GM23338 (cell line): ENCODE measurements at regions not wholly inside any gene's neighbourhood (a gene's known extent, or its start where the extent isn't known, plus 50 kb on each side); places are given as distances from the start of the nearest gene placed in this dataset.

Experiments used
- CREB1 ChIP-seq: fragments of 250-450 bp; sonication (Bioruptor Pico); IDR thresholded peaks from 2 replicates; pipeline ENCODE4 v1.5.0; 2020; ENCODE audit warnings: low read depth, mild to moderate bottlenecking, moderate library complexity
- EZH2 ChIP-seq: fragments of 200-600 bp; sonication (generic); IDR thresholded peaks from one replicate; pipeline ENCODE4 v1.8.0; 2017; ENCODE audit warnings: antibody characterized with exemption, mild to moderate bottlenecking, low read depth; ENCODE audit not compliant: unreplicated experiment
- EZH2phosphoT487 ChIP-seq: fragments of 200-600 bp; sonication (generic); IDR thresholded peaks from one replicate; pipeline ENCODE4 v1.8.1; 2018; ENCODE audit warnings: antibody characterized with exemption; ENCODE audit not compliant: unreplicated experiment
- JUNB ChIP-seq: IDR thresholded peaks from one replicate; pipeline ENCODE4 v1.6.1; 2016; ENCODE audit warnings: antibody characterized with exemption; ENCODE audit not compliant: unreplicated experiment
- NANOG ChIP-seq: IDR thresholded peaks from 2 replicates; pipeline ENCODE4 v1.6.1; 2016; ENCODE audit warnings: antibody characterized with exemption, borderline replicate concordance
- POLR2AphosphoS5 ChIP-seq: IDR thresholded peaks from 2 replicates; pipeline ENCODE4 v1.6.1; 2016; ENCODE audit warnings: antibody characterized with exemption, low read depth
- STAT1 ChIP-seq: IDR thresholded peaks from one replicate; pipeline ENCODE4 v1.6.1; 2016; ENCODE audit warnings: antibody characterized with exemption; ENCODE audit not compliant: unreplicated experiment
- ZNF114 ChIP-seq: fragments of 250-450 bp; sonication (Bioruptor Pico); IDR thresholded peaks from 2 replicates; pipeline ENCODE4 v1.5.0; 2020; ENCODE audit warnings: mild to moderate bottlenecking, moderate library complexity
- ZNF331 ChIP-seq: fragments of 250-450 bp; sonication (Bioruptor Pico); IDR thresholded peaks from 2 replicates; pipeline ENCODE4 v1.5.0; 2020; ENCODE audit warnings: low read depth, mild to moderate bottlenecking, moderate library complexity
- TF ChIP-seq, protein P1 (sequence below), 2 experiments: fragments of 200-600 bp in 1 of 2; sonication (generic) in 1 of 2; conservative IDR thresholded peaks; 2 replicates each; pipeline versions ENCODE4 v1.5.1 to v1.6.1; 2016 to 2017; ENCODE audit warnings: antibody characterized with exemption in 2 of 2, low read depth in 2 of 2, mild to moderate bottlenecking in 2 of 2, moderate library complexity in 1 of 2
- TF ChIP-seq, protein P2 (sequence below): IDR thresholded peaks from one replicate; pipeline ENCODE4 v1.6.1; 2018; ENCODE audit warnings: antibody characterized with exemption; ENCODE audit not compliant: unreplicated experiment
- TF ChIP-seq, protein P3 (sequence below): IDR thresholded peaks from 2 replicates; pipeline ENCODE4 v1.6.1; 2016; ENCODE audit warnings: antibody characterized with exemption

DNA sequence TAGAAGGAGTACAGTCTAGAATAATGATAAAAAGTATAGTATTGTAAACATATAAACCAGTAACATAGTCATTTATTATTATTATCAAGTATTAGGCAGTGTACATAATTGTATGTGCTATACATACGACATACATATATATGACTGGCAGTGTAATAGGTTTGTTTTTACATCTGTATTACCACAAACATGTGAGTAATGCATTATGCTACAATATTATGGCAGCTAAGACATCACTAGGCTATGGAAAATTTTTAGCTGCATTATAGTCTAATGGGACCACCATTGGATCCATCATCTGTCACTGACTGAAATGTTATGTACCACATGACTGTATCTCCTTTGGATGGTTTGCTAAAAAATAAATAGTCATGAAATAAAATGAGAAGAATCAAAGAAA, 530.0 kb downstream of the PRR16 start:
- TF ChIP-seq, protein P1, sequence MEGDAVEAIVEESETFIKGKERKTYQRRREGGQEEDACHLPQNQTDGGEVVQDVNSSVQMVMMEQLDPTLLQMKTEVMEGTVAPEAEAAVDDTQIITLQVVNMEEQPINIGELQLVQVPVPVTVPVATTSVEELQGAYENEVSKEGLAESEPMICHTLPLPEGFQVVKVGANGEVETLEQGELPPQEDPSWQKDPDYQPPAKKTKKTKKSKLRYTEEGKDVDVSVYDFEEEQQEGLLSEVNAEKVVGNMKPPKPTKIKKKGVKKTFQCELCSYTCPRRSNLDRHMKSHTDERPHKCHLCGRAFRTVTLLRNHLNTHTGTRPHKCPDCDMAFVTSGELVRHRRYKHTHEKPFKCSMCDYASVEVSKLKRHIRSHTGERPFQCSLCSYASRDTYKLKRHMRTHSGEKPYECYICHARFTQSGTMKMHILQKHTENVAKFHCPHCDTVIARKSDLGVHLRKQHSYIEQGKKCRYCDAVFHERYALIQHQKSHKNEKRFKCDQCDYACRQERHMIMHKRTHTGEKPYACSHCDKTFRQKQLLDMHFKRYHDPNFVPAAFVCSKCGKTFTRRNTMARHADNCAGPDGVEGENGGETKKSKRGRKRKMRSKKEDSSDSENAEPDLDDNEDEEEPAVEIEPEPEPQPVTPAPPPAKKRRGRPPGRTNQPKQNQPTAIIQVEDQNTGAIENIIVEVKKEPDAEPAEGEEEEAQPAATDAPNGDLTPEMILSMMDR (conservative IDR thresholded peaks at IDR 0.05; ENCODE audit: low read depth in 2 of 2): no peak
- TF ChIP-seq, protein P2, sequence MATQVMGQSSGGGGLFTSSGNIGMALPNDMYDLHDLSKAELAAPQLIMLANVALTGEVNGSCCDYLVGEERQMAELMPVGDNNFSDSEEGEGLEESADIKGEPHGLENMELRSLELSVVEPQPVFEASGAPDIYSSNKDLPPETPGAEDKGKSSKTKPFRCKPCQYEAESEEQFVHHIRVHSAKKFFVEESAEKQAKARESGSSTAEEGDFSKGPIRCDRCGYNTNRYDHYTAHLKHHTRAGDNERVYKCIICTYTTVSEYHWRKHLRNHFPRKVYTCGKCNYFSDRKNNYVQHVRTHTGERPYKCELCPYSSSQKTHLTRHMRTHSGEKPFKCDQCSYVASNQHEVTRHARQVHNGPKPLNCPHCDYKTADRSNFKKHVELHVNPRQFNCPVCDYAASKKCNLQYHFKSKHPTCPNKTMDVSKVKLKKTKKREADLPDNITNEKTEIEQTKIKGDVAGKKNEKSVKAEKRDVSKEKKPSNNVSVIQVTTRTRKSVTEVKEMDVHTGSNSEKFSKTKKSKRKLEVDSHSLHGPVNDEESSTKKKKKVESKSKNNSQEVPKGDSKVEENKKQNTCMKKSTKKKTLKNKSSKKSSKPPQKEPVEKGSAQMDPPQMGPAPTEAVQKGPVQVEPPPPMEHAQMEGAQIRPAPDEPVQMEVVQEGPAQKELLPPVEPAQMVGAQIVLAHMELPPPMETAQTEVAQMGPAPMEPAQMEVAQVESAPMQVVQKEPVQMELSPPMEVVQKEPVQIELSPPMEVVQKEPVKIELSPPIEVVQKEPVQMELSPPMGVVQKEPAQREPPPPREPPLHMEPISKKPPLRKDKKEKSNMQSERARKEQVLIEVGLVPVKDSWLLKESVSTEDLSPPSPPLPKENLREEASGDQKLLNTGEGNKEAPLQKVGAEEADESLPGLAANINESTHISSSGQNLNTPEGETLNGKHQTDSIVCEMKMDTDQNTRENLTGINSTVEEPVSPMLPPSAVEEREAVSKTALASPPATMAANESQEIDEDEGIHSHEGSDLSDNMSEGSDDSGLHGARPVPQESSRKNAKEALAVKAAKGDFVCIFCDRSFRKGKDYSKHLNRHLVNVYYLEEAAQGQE: no peak
- no peak for TF ChIP-seq EZH2
- TF ChIP-seq EZH2phosphoT487: no peak
- no peak for TF ChIP-seq POLR2AphosphoS5
- no peak for TF ChIP-seq NANOG
- no peak for TF ChIP-seq ZNF114 (CRISPR knock-in tag)
- no peak for TF ChIP-seq CREB1 (CRISPR knock-in tag)
- TF ChIP-seq, protein P3, sequence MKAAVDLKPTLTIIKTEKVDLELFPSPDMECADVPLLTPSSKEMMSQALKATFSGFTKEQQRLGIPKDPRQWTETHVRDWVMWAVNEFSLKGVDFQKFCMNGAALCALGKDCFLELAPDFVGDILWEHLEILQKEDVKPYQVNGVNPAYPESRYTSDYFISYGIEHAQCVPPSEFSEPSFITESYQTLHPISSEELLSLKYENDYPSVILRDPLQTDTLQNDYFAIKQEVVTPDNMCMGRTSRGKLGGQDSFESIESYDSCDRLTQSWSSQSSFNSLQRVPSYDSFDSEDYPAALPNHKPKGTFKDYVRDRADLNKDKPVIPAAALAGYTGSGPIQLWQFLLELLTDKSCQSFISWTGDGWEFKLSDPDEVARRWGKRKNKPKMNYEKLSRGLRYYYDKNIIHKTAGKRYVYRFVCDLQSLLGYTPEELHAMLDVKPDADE: no peak
- TF ChIP-seq JUNB: no peak
- TF ChIP-seq ZNF331: no peak
- TF ChIP-seq STAT1: no peak
